ENCODE measurements at regions not wholly inside any gene's neighbourhood (a gene's known extent, or its start where the extent isn't known, plus 50 kb on each side); places are given as distances from the start of the nearest gene placed in this dataset.

DNA sequence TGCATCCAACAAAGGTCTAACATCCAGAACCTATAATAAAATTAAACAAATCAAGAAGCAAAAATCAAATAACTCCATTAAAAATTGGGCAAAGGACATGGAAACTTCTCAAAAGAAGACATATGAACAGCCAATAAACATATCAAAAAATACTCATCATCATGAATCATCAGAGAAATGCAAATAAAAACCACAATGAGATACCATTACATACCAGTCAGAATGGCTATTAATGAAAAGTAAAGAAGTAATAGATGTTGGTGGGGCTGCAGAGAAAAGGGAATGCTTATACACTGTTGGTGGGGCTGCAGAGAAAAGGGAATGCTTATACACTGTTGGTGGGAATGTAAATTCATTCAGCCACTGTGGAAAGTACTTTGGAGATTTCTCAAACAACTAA, 465.8 kb downstream of the ZIC3 start:
- TF ChIP-seq, protein P1, sequence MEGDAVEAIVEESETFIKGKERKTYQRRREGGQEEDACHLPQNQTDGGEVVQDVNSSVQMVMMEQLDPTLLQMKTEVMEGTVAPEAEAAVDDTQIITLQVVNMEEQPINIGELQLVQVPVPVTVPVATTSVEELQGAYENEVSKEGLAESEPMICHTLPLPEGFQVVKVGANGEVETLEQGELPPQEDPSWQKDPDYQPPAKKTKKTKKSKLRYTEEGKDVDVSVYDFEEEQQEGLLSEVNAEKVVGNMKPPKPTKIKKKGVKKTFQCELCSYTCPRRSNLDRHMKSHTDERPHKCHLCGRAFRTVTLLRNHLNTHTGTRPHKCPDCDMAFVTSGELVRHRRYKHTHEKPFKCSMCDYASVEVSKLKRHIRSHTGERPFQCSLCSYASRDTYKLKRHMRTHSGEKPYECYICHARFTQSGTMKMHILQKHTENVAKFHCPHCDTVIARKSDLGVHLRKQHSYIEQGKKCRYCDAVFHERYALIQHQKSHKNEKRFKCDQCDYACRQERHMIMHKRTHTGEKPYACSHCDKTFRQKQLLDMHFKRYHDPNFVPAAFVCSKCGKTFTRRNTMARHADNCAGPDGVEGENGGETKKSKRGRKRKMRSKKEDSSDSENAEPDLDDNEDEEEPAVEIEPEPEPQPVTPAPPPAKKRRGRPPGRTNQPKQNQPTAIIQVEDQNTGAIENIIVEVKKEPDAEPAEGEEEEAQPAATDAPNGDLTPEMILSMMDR (IDR thresholded peaks at IDR 0.05), result no peak
- TF ChIP-seq POLR2A (IDR thresholded peaks at IDR 0.05), result no peak
